Uterus (tissue), 3 donors: ENCODE measurements at regions not wholly inside any gene's neighbourhood (a gene's known extent, or its start where the extent isn't known, plus 50 kb on each side); places are given as distances from the start of the nearest gene placed in this dataset.
"Not testable (repeated sequence)": the region's sequence is repeated elsewhere in the genome, so short reads cannot be mapped to it uniquely, and the experiment has no call there.

Source experiments
- DNase-seq, 2 donors: peaks; one replicate each; pipeline ENCODE4 v3.0.0-alpha.2; 2019 to 2020
- H3K27ac ChIP-seq, 2 donors: fragments of 200-600 bp; sonication (generic); 1 replicate in 1 of 2; 2 replicates in 1 of 2; pipeline ENCODE4 v1.5.1; 2016 to 2018
- H3K27me3 ChIP-seq, 2 donors: fragments of 200-600 bp; sonication (generic); one replicate each; pipeline ENCODE4 v1.5.1; 2018 to 2019; ENCODE audit warnings: control low read depth in 1 of 2
- H3K36me3 ChIP-seq, 2 donors: fragments of 200-600 bp; sonication (generic); one replicate each; pipeline ENCODE4 v1.5.1; 2019; ENCODE audit warnings: control low read depth in 1 of 2
- H3K4me1 ChIP-seq, 2 donors: fragments of 200-600 bp; sonication (generic); one replicate each; pipeline ENCODE4 v1.5.1; 2018 to 2019; ENCODE audit warnings: control low read depth in 1 of 2
- H3K4me3 ChIP-seq, 2 donors: fragments of 200-600 bp; sonication (generic); 1 replicate in 1 of 2; 2 replicates in 1 of 2; pipeline ENCODE4 v1.5.1; 2018 to 2019; ENCODE audit warnings: mild to moderate bottlenecking in 1 of 2
- H3K9me3 ChIP-seq, 2 donors: fragments of 200-600 bp; sonication (generic); one replicate each; pipeline ENCODE4 v1.5.1; 2019; ENCODE audit warnings: control low read depth in 1 of 2
- CTCF ChIP-seq, 4 experiments: fragments of 200-600 bp in 2 of 4; fragments of 450-650 bp in 2 of 4; sonication (generic) in 2 of 4; IDR thresholded peaks; one replicate each; pipeline ENCODE4 v1.5.1; 2016 to 2019; ENCODE audit warnings: antibody characterized with exemption in 4 of 4, mild to moderate bottlenecking in 2 of 4, moderate library complexity in 1 of 4
- POLR2A ChIP-seq, 2 donors: fragments of 450-650 bp; IDR thresholded peaks; one replicate each; pipeline ENCODE4 v1.6.1; 2016; ENCODE audit warnings: antibody characterized with exemption in 2 of 2, mild to moderate bottlenecking in 1 of 2, moderate library complexity in 1 of 2
- intact Hi-C: fragments of 100-400 bp; cut with DNase I; formaldehyde crosslinking; loops from one replicate; pipeline ENCODE4 v1.15.1; 2023; ENCODE audit warnings: low total_unique reads
- donor health status: DM: yes; HTN: yes; CAD: no.

DNA sequence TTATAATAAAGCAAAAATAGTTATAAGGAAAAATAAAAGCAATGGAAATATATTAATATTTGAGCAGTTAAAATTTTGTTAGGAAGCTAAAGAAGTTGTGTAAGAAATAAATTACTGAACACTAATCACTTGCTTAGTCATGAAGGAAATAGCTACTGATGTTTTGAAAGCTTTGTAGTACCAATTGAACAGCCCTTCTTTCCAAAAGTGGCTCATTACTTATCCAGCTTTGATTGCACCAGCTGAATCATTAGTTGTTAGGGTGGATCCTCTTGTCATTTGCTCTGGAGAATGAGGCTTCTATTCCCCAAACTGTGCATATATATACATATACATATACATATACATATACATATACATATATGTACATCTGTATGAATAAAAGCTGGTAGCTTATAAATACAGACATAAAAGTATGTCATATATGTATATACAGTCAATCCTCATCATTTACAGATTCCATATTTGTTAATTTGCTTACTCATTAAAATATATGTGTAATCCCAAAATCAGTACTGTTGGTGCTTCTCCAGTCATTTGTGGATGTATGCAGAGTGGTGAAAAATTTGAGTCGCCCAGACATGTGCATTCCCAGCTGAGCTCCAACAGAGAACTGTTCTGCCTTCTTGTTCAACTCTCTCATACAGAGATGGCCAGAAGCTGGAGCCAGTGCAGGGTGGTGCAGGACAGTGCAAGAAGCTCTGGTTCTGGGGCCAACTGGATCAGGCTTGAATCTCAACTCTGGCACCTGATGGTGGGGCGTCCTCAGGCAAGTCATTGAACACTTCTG is 214.1 kb downstream of the RPAP3 start:
- intact Hi-C loops: no loop called here
- no peaks in the 10 kb centered on the region for H3K27me3 ChIP-seq
- no peak for TF ChIP-seq CTCF (IDR thresholded peaks at IDR 0.05)
- no peak for TF ChIP-seq POLR2A (IDR thresholded peaks at IDR 0.05)
- no peak overlapping the region for H3K4me3 ChIP-seq
- no peak for DNase-seq
- H3K4me1 ChIP-seq: no peaks in the 10 kb centered on the region
- H3K27ac ChIP-seq: no peak overlapping the region
- no peaks in the 10 kb centered on the region for H3K36me3 ChIP-seq
- H3K9me3 ChIP-seq: no peaks in the 10 kb centered on the region

- Histone ChIP-seq H3K27me3 (no peaks in the 10 kb centered on the region), H3K27ac (no peak overlapping the region), H3K36me3 (no peaks in the 10 kb centered on the region), H3K9me3 (no peaks in the 10 kb centered on the region), H3K4me1 (no peaks in the 10 kb centered on the region), H3K4me3 (no peak overlapping the region)
- DNase-seq: no peak
- TF ChIP-seq POLR2A (IDR thresholded peaks at IDR 0.05) (no peak), CTCF (IDR thresholded peaks at IDR 0.05) (no peak)
- intact Hi-C loops: no loop called here
These were observed 216.9 kb downstream of the RPAP3 start for GRCh38 chr12:47488888-47489287.

GRCh38 chr12:47481041-47481440 is 224.8 kb downstream of the RPAP3 start:
- DNase-seq: no peak
- H3K36me3 ChIP-seq: no peaks in the 10 kb centered on the region
- H3K4me3 ChIP-seq: no peak overlapping the region
- intact Hi-C loops: no loop called here
- no peaks in the 10 kb centered on the region for H3K27me3 ChIP-seq
- H3K4me1 ChIP-seq: no peaks in the 10 kb centered on the region
- peaks cover 0 to 1% of the 10 kb centered on the region in 2 donors for H3K9me3 ChIP-seq
- no peak overlapping the region for H3K27ac ChIP-seq
- TF ChIP-seq POLR2A (IDR thresholded peaks at IDR 0.05): no peak
- no peak for TF ChIP-seq CTCF (IDR thresholded peaks at IDR 0.05)

GRCh38 chr12:47478426-47478825 is 227.4 kb downstream of the RPAP3 start:
- Histone ChIP-seq H3K9me3 (peaks cover 0 to 5% of the 10 kb centered on the region in 2 donors), H3K27me3 (no peaks in the 10 kb centered on the region), H3K27ac (no peak overlapping the region), H3K4me1 (no peaks in the 10 kb centered on the region), H3K4me3 (no peak overlapping the region), H3K36me3 (no peaks in the 10 kb centered on the region)
- no peak for DNase-seq
- TF ChIP-seq CTCF (IDR thresholded peaks at IDR 0.05): no peak
- no peak for TF ChIP-seq POLR2A (IDR thresholded peaks at IDR 0.05)
- intact Hi-C loops: no loop called here

DNA sequence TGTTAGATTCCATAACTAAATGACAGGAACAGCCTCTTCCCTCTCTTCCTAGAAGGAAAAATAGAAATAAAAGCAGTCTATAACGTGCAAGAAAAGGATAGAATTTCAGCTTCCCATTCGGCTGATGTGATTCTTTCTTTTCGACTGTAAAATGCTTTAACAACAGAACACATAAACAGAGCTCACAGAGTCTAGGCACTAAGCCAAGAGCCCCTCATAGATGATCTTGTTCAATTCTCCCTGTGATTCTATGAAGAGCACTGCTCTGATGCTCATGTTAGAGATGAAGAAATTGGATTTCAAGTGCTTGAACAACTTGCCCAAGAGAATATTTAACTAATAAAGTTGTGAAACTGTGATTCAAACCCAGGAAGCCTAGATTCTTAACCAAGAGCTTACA is 232.7 kb downstream of the RPAP3 start:
- Histone ChIP-seq H3K27ac (no peak overlapping the region), H3K4me3 (no peak overlapping the region), H3K27me3 (no peaks in the 10 kb centered on the region), H3K36me3 (no peaks in the 10 kb centered on the region), H3K4me1 (no peaks in the 10 kb centered on the region), H3K9me3 (peaks cover 0 to 5% of the 10 kb centered on the region in 2 donors)
- DNase-seq: no peak
- no peak for TF ChIP-seq CTCF (IDR thresholded peaks at IDR 0.05)
- no peak for TF ChIP-seq POLR2A (IDR thresholded peaks at IDR 0.05)
- intact Hi-C loops: no loop called here

DNA sequence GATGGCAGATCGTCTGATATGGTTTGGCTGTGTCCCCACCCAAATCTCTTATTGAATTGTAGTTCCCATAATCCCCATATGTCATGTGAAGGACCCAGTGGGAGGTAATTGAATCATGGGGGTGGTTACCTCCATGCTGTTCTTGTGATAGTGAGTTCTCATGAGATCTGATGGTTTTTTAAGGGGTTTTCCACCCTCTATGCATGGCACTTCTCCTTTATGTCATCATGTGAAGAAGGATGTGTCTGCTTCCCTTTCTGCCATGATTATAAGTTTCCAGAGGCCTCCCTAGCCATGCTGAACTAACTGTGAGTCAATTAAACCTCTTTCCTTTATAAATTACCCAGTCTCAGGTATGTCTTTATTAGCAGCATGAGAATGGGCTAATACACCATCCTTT is 235.5 kb downstream of the RPAP3 start:
- H3K4me3 ChIP-seq, H3K36me3 ChIP-seq, H3K9me3 ChIP-seq, H3K4me1 ChIP-seq, H3K27me3 ChIP-seq, H3K27ac ChIP-seq, DNase-seq, intact Hi-C loops: not testable (repeated sequence)

- H3K27me3 ChIP-seq, H3K27ac ChIP-seq, intact Hi-C loops, H3K9me3 ChIP-seq, H3K4me3 ChIP-seq, DNase-seq, H3K4me1 ChIP-seq, H3K36me3 ChIP-seq: not testable (repeated sequence)
These were observed 241.9 kb downstream of the RPAP3 start for GRCh38 chr12:47463918-47464317.
